Endothelial cell of umbilical vein (primary cell): ENCODE measurements at regions not wholly inside any gene's neighbourhood (a gene's known extent, or its start where the extent isn't known, plus 50 kb on each side); places are given as distances from the start of the nearest gene placed in this dataset.
A peak's percentile ranks its signal among the peaks of the same experiment; 100 is the strongest.

Experiments used
- BruUV-seq: library from RNA; stranded (reverse); fragments of 400-500 nt; replicated peaks from 2 replicates; lab custom pipeline; 2021; lab: Mats Ljungman, UMichigan
- CTCF ChIA-PET: fragments of 300-600, 350-600 bp; sonication (Branson Sonifier 250); formaldehyde crosslinking; loops from one replicate; lab custom pipeline; 2021; ENCODE audit warnings: antibody characterized with exemption, inconsistent platforms; lab: Charles Lee
- POLR2A ChIA-PET: fragments of 300-600, 350-600 bp; sonication (Branson Sonifier 250); formaldehyde crosslinking; loops from one replicate; lab custom pipeline; 2021; ENCODE audit warnings: antibody characterized with exemption, inconsistent platforms; lab: Charles Lee
- DNase-seq: peaks from one replicate; pipeline ENCODE4 v3.0.0-alpha.2; 2011; ENCODE audit warnings: low read depth, low spot score
- FAIRE-seq: peaks from 2 replicates; lab custom pipeline; 2011; peaks lifted over from hg19 to GRCh38; lab: Jason Lieb, UNC
- H2AFZ ChIP-seq: 2 replicates; pipeline ENCODE4 v1.6.0; 2012; ENCODE audit warnings: low read depth, low read length, control low read depth, inconsistent platforms
- H3K27ac ChIP-seq: 2 replicates; pipeline ENCODE4 v1.5.1; 2011; ENCODE audit warnings: low read depth, mild to moderate bottlenecking, control low read depth, low read length, moderate library complexity; ENCODE audit not compliant: insufficient read depth
- H3K27me3 ChIP-seq, 2 experiments: 2 replicates each; pipeline versions ENCODE4 v1.6.0 to v1.6.1; 2011; ENCODE audit warnings: low read length in 2 of 2, mixed read lengths in 1 of 2; ENCODE audit not compliant: control insufficient read depth in 2 of 2, insufficient read depth in 2 of 2
- H3K36me3 ChIP-seq, 2 experiments: 2 replicates in 1 of 2; 3 replicates in 1 of 2; pipeline ENCODE4 v1.5.1; 2011; ENCODE audit warnings: low read length in 2 of 2, mild to moderate bottlenecking in 1 of 2, moderate library complexity in 1 of 2; ENCODE audit not compliant: control insufficient read depth in 2 of 2, insufficient read depth in 2 of 2; ENCODE audit errors: extremely low read depth in 1 of 2
- H3K4me1 ChIP-seq: 3 replicates; pipeline ENCODE4 v1.5.1; 2011; ENCODE audit warnings: mild to moderate bottlenecking, low read length; ENCODE audit not compliant: control insufficient read depth, insufficient read depth; ENCODE audit errors: extremely low read depth
- H3K4me2 ChIP-seq: 2 replicates; pipeline ENCODE4 v1.6.1; 2011; ENCODE audit warnings: low read length, control low read depth, mixed read lengths; ENCODE audit not compliant: insufficient read depth
- H3K4me3 ChIP-seq, 3 experiments: fragments of 200-600 bp in 1 of 3; sonication (generic), shearing (Covaris generic) in 1 of 3; replicated peaks in 1 of 3; 2 replicates each; pipeline ENCODE4 v1.5.1; 2011 to 2016; ENCODE audit warnings: control low read depth in 3 of 3, low read length in 3 of 3, mild to moderate bottlenecking in 2 of 3, inconsistent platforms in 1 of 3, low read depth in 1 of 3, moderate library complexity in 1 of 3; ENCODE audit not compliant: insufficient read depth in 1 of 3
- H3K79me2 ChIP-seq: 2 replicates; pipeline ENCODE4 v1.6.0; 2012; ENCODE audit warnings: low read length, inconsistent platforms; ENCODE audit not compliant: control insufficient read depth, insufficient read depth
- H3K9ac ChIP-seq: replicated peaks from 2 replicates; pipeline ENCODE3; 2011; ENCODE audit warnings: low read length, control low read depth; ENCODE audit not compliant: insufficient read depth; ENCODE audit errors: extremely low read depth
- H3K9me1 ChIP-seq: replicated peaks from 3 replicates; pipeline ENCODE4 v1.6.0; 2011; ENCODE audit warnings: mild to moderate bottlenecking, low read length; ENCODE audit not compliant: control insufficient read depth, insufficient read depth; ENCODE audit errors: extremely low read depth
- H3K9me3 ChIP-seq: replicated peaks from 2 replicates; pipeline ENCODE4 v1.5.1; 2012; ENCODE audit warnings: low read length, inconsistent platforms; ENCODE audit not compliant: control insufficient read depth, insufficient read depth
- H4K20me1 ChIP-seq: replicated peaks from 2 replicates; pipeline ENCODE3; 2011; ENCODE audit warnings: mild to moderate bottlenecking, low read length; ENCODE audit not compliant: control insufficient read depth, insufficient read depth; ENCODE audit errors: extremely low read depth
- EZH2 ChIP-seq: IDR thresholded peaks from 2 replicates; pipeline ENCODE4 v1.6.1; 2012; ENCODE audit warnings: borderline replicate concordance, low read depth, mild to moderate bottlenecking, moderate library complexity, low read length, inconsistent platforms; ENCODE audit not compliant: severe bottlenecking
- FOS ChIP-seq: IDR thresholded peaks from 2 replicates; pipeline ENCODE4 v1.6.1; 2011; ENCODE audit warnings: mild to moderate bottlenecking, low read length, moderate library complexity, borderline replicate concordance; ENCODE audit not compliant: insufficient read depth
- GATA2 ChIP-seq: IDR thresholded peaks from 2 replicates; pipeline ENCODE4 v1.7.0; 2011; ENCODE audit warnings: low read depth, mild to moderate bottlenecking, moderate library complexity, mixed read lengths, low read length; ENCODE audit not compliant: insufficient read length, insufficient read depth
- JUN ChIP-seq: IDR thresholded peaks from 2 replicates; pipeline ENCODE4 v1.6.1; 2011; ENCODE audit warnings: borderline replicate concordance, low read depth; ENCODE audit not compliant: insufficient read length, insufficient read depth
- MYC ChIP-seq: IDR thresholded peaks from one replicate; pipeline ENCODE4 v1.6.1; 2011; ENCODE audit warnings: mild to moderate bottlenecking, low read depth, low read length
- POLR2A ChIP-seq: IDR thresholded peaks from 2 replicates; pipeline ENCODE4 v1.6.1; 2012; ENCODE audit warnings: low read depth, mild to moderate bottlenecking, control low read depth, low read length
- POLR2AphosphoS5 ChIP-seq: IDR thresholded peaks from 2 replicates; pipeline ENCODE4 v1.6.1; 2012; ENCODE audit warnings: low read depth, mild to moderate bottlenecking, control low read depth, low read length, moderate library complexity; ENCODE audit not compliant: insufficient read depth
- dilution Hi-C: fragments of 300-500 bp; cut with MboI; formaldehyde crosslinking; loops from one replicate; pipeline ENCODE4 v1.15.0; 2019; ENCODE audit warnings: low sequenced_read_pairs; ENCODE audit not compliant: extremely low pct_ligation_motif_present
- intact Hi-C: fragments of 100-400 bp; cut with micrococcal nuclease; formaldehyde crosslinking; loops from one replicate; pipeline ENCODE4 v1.10.0; 2022
- TF ChIP-seq, protein P1 (sequence below): IDR thresholded peaks from 2 replicates; pipeline ENCODE4 v1.6.1; 2011; ENCODE audit not compliant: insufficient read depth, insufficient read length
- TF ChIP-seq, protein P2 (sequence below), 2 donors: IDR thresholded peaks; 1 replicate in 1 of 2; 2 replicates in 1 of 2; pipeline ENCODE4 v1.5.1; 2011; ENCODE audit warnings: low read length in 2 of 2, mild to moderate bottlenecking in 2 of 2, moderate library complexity in 2 of 2, control low read depth in 1 of 2, inconsistent platforms in 1 of 2, low read depth in 1 of 2; ENCODE audit not compliant: insufficient read depth in 1 of 2; ENCODE audit errors: extremely low read depth in 1 of 2

DNA sequence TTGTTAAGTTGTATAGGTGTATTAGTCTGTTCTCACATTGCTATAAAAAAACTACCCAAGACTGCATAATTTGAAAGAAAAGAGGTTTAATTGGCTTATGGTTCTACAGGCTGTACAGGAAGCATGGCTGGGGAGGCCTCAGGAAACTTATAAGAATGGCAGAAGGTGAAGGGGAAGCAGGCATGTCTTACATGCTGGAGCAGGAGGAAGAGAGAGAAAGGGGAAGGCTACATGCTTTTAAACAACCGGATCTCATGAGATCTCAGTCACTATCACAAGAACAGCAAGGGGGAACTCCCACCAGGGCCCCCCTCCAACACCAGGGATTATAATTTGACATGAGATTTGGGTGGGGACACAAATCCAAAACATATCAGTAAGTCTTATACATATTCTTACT lies 60.5 kb upstream of the OR10AD1 start:
- TF ChIP-seq MYC (no peak), POLR2AphosphoS5 (no peak), FOS (no peak), EZH2 (no peak), POLR2A (no peak), JUN (no peak), GATA2 (no peak)
- TF ChIP-seq, protein P1, sequence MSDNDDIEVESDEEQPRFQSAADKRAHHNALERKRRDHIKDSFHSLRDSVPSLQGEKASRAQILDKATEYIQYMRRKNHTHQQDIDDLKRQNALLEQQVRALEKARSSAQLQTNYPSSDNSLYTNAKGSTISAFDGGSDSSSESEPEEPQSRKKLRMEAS, result no peak
- TF ChIP-seq, protein P2, sequence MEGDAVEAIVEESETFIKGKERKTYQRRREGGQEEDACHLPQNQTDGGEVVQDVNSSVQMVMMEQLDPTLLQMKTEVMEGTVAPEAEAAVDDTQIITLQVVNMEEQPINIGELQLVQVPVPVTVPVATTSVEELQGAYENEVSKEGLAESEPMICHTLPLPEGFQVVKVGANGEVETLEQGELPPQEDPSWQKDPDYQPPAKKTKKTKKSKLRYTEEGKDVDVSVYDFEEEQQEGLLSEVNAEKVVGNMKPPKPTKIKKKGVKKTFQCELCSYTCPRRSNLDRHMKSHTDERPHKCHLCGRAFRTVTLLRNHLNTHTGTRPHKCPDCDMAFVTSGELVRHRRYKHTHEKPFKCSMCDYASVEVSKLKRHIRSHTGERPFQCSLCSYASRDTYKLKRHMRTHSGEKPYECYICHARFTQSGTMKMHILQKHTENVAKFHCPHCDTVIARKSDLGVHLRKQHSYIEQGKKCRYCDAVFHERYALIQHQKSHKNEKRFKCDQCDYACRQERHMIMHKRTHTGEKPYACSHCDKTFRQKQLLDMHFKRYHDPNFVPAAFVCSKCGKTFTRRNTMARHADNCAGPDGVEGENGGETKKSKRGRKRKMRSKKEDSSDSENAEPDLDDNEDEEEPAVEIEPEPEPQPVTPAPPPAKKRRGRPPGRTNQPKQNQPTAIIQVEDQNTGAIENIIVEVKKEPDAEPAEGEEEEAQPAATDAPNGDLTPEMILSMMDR (IDR thresholded peaks at IDR 0.05; ENCODE audit: extremely low read depth in 1 of 2, insufficient read depth in 1 of 2, low read depth in 1 of 2, low read length in 2 of 2), result no peak
- ChIA-PET CTCF (no interaction called here), POLR2A (no interaction called here)
- no peaks in the 10 kb centered on the region for H3K9me3 ChIP-seq
- H2AFZ ChIP-seq, result no peak overlapping the region
- no peaks in the 10 kb centered on the region for H4K20me1 ChIP-seq
- H3K9me1 ChIP-seq, result no peaks in the 10 kb centered on the region
- DNase-seq, result peak; percentile 4
- dilution Hi-C loops (no loop called here), intact Hi-C loops (no loop called here)
- H3K79me2 ChIP-seq, result no peaks in the 10 kb centered on the region
- H3K27ac ChIP-seq, result no peak overlapping the region
- H3K4me1 ChIP-seq, result no peaks in the 10 kb centered on the region
- H3K4me3 ChIP-seq, result no peak overlapping the region
- H3K9ac ChIP-seq, result no peak overlapping the region
- BruUV-seq, result no TSS peak
- no peak for FAIRE-seq
- H3K4me2 ChIP-seq, result no peak overlapping the region
- peaks cover 8 to 32% of the 10 kb centered on the region in 2 experiments for H3K27me3 ChIP-seq
- no peaks in the 10 kb centered on the region for H3K36me3 ChIP-seq
